Thoracic aorta (tissue), 2 donors: ENCODE measurements at regions not wholly inside any gene's neighbourhood (a gene's known extent, or its start where the extent isn't known, plus 50 kb on each side); places are given as distances from the start of the nearest gene placed in this dataset.

ENCODE experiments used
- ATAC-seq: fragments of 150-250 bp; one replicate; pipeline ENCODE4 v1.8.0; 2017; ENCODE audit warnings: low read depth; ENCODE audit not compliant: insufficient number of reproducible peaks, low FRiP score
- DNase-seq: peaks from one replicate; pipeline ENCODE4 v3.0.0-alpha.2; 2020; ENCODE audit warnings: low spot score
- H3K27ac ChIP-seq, 2 donors: fragments of 200-600 bp; sonication (generic); 1 replicate in 1 of 2; 2 replicates in 1 of 2; pipeline ENCODE4 v1.5.1; 2016; ENCODE audit warnings: mild to moderate bottlenecking in 2 of 2, moderate library complexity in 2 of 2
- H3K27me3 ChIP-seq: fragments of 200-600 bp; sonication (generic); replicated peaks from 2 replicates; pipeline ENCODE4 v1.6.0; 2016; ENCODE audit warnings: mild to moderate bottlenecking; ENCODE audit not compliant: insufficient read depth
- H3K36me3 ChIP-seq: fragments of 200-600 bp; sonication (generic); one replicate; pipeline ENCODE4 v1.5.1; 2016
- H3K4me1 ChIP-seq, 2 donors: fragments of 200-600 bp; sonication (generic); 1 replicate in 1 of 2; 2 replicates in 1 of 2; pipeline versions ENCODE4 v1.5.1 to v1.6.0; 2016; ENCODE audit warnings: low read depth in 2 of 2, mild to moderate bottlenecking in 1 of 2; ENCODE audit not compliant: control insufficient read depth in 1 of 2
- H3K4me3 ChIP-seq: fragments of 200-600 bp; sonication (generic); 2 replicates; pipeline ENCODE4 v1.5.1; 2016; ENCODE audit warnings: mild to moderate bottlenecking
- H3K9me3 ChIP-seq: fragments of 200-600 bp; sonication (generic); 2 replicates; pipeline ENCODE4 v1.5.1; 2016
- TF ChIP-seq, protein P1 (sequence below): fragments of 200-600 bp; sonication (generic); IDR thresholded peaks from one replicate; pipeline ENCODE4 v1.5.1; 2019; ENCODE audit warnings: antibody characterized with exemption

- TF ChIP-seq, protein P1, sequence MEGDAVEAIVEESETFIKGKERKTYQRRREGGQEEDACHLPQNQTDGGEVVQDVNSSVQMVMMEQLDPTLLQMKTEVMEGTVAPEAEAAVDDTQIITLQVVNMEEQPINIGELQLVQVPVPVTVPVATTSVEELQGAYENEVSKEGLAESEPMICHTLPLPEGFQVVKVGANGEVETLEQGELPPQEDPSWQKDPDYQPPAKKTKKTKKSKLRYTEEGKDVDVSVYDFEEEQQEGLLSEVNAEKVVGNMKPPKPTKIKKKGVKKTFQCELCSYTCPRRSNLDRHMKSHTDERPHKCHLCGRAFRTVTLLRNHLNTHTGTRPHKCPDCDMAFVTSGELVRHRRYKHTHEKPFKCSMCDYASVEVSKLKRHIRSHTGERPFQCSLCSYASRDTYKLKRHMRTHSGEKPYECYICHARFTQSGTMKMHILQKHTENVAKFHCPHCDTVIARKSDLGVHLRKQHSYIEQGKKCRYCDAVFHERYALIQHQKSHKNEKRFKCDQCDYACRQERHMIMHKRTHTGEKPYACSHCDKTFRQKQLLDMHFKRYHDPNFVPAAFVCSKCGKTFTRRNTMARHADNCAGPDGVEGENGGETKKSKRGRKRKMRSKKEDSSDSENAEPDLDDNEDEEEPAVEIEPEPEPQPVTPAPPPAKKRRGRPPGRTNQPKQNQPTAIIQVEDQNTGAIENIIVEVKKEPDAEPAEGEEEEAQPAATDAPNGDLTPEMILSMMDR: no peak
- Histone ChIP-seq H3K4me3 (no peak overlapping the region), H3K9me3 (no peaks in the 10 kb centered on the region), H3K27ac (no peak overlapping the region), H3K4me1 (peaks cover 14 to 43% of the 10 kb centered on the region in 2 donors), H3K27me3 (no peaks in the 10 kb centered on the region), H3K36me3 (no peaks in the 10 kb centered on the region)
- no peak for DNase-seq
- no peak for ATAC-seq
These were observed 61.6 kb upstream of the ACAN start for GRCh38 chr15:88741671-88742070.

- no peaks in the 10 kb centered on the region for H3K27me3 ChIP-seq
- H3K27ac ChIP-seq: no peak overlapping the region
- no peak for ATAC-seq
- H3K4me1 ChIP-seq: peaks cover 14 to 48% of the 10 kb centered on the region in 2 donors
- no peak for DNase-seq
- TF ChIP-seq, protein P1: no peak
- H3K4me3 ChIP-seq: no peak overlapping the region
- no peaks in the 10 kb centered on the region for H3K9me3 ChIP-seq
- no peaks in the 10 kb centered on the region for H3K36me3 ChIP-seq
These were observed 61.1 kb upstream of the ACAN start for GRCh38 chr15:88742161-88742560.

- no peaks in the 10 kb centered on the region for H3K9me3 ChIP-seq
- TF ChIP-seq, protein P1: no peak
- H3K4me3 ChIP-seq: peak overlapping the region; percentile 22
- no peaks in the 10 kb centered on the region for H3K36me3 ChIP-seq
- H3K27me3 ChIP-seq: no peaks in the 10 kb centered on the region
- no peak for DNase-seq
- H3K4me1 ChIP-seq: peaks cover 17 to 54% of the 10 kb centered on the region in 2 donors
- no peak for ATAC-seq
- peak overlapping the region; percentile 29 to 48 for H3K27ac ChIP-seq
These were observed 58.7 kb upstream of the ACAN start for GRCh38 chr15:88744548-88745020.

DNA sequence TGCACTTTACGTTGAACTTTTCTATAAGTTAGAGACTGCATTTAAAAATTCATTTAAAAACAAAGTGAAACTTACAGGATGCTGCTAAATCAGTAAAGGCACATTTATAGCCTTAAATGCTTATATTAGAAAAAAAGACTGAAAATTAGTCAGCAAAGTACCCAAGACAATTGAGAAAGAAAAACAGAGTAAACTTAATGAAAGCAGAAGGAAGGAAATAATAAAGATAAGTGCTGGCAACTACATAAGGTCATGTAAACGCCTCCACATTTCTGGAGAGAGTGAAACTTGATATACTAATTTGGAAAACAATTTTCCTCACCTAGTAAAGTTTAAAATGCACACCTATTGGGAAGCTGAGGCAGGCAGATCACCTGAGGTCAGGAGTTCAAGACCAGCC is 58.2 kb upstream of the ACAN start:
- DNase-seq (no peak), ATAC-seq (no peak)
- Histone ChIP-seq H3K9me3 (no peaks in the 10 kb centered on the region), H3K27ac (peak overlapping the region; percentile 29 to 48), H3K4me1 (peaks cover 17 to 50% of the 10 kb centered on the region in 2 donors), H3K4me3 (peak overlapping the region; percentile 22), H3K27me3 (no peaks in the 10 kb centered on the region), H3K36me3 (no peaks in the 10 kb centered on the region)
- TF ChIP-seq, protein P1: no peak

- no peaks in the 10 kb centered on the region for H3K27me3 ChIP-seq
- H3K36me3 ChIP-seq: no peaks in the 10 kb centered on the region
- no peak overlapping the region for H3K4me3 ChIP-seq
- H3K9me3 ChIP-seq: no peaks in the 10 kb centered on the region
- peaks cover 17 to 50% of the 10 kb centered on the region in 2 donors for H3K4me1 ChIP-seq
- no peak overlapping the region for H3K27ac ChIP-seq
- TF ChIP-seq, protein P1: no peak
- ATAC-seq (no peak), DNase-seq (no peak)
These were observed 57.5 kb upstream of the ACAN start for GRCh38 chr15:88745696-88746095.
